CD14-positive monocyte (primary cell): ENCODE measurements at regions not wholly inside any gene's neighbourhood (a gene's known extent, or its start where the extent isn't known, plus 50 kb on each side); places are given as distances from the start of the nearest gene placed in this dataset.

Experiments
- DNase-seq, 3 donors: peaks; one replicate each; pipeline ENCODE4 v3.0.0-alpha.2; 2011 to 2022
- H2AFZ ChIP-seq: 2 replicates; pipeline ENCODE4 v1.6.0; 2012; ENCODE audit warnings: mild to moderate bottlenecking, low read depth, low read length, inconsistent platforms; ENCODE audit not compliant: insufficient read depth, poor library complexity, severe bottlenecking
- H3K27ac ChIP-seq, 2 donors: 1 replicate in 1 of 2; 2 replicates in 1 of 2; pipeline ENCODE4 v1.5.1; 2012 to 2013; ENCODE audit warnings: low read length in 2 of 2, control low read depth in 1 of 2, inconsistent platforms in 1 of 2, low read depth in 1 of 2, mild to moderate bottlenecking in 1 of 2
- H3K27me3 ChIP-seq, 2 donors: one replicate each; pipeline versions ENCODE4 v1.6.0 to v1.6.1; 2011 to 2013; ENCODE audit warnings: low read length in 2 of 2; ENCODE audit not compliant: control insufficient read depth in 2 of 2, insufficient read depth in 2 of 2
- H3K36me3 ChIP-seq, 2 donors: replicated peaks in 1 of 2; 1 replicate in 1 of 2; 2 replicates in 1 of 2; pipeline versions ENCODE4 v1.5.1 to v1.6.1; 2012 to 2013; ENCODE audit warnings: low read length in 2 of 2, control low read depth in 1 of 2, inconsistent platforms in 1 of 2, mild to moderate bottlenecking in 1 of 2; ENCODE audit not compliant: insufficient read depth in 2 of 2, control insufficient read depth in 1 of 2
- H3K4me1 ChIP-seq, 2 donors: 1 replicate in 1 of 2; 2 replicates in 1 of 2; pipeline versions ENCODE4 v1.5.1 to v1.6.1; 2012 to 2013; ENCODE audit warnings: low read length in 2 of 2, control low read depth in 1 of 2, inconsistent platforms in 1 of 2, mild to moderate bottlenecking in 1 of 2, moderate library complexity in 1 of 2; ENCODE audit not compliant: insufficient read depth in 2 of 2, control insufficient read depth in 1 of 2
- H3K4me2 ChIP-seq: replicated peaks from 2 replicates; pipeline ENCODE3; 2012; ENCODE audit warnings: low read length, moderate library complexity, mild to moderate bottlenecking; ENCODE audit not compliant: poor library complexity, severe bottlenecking; ENCODE audit errors: extremely low read depth
- H3K4me3 ChIP-seq, 3 experiments: fragments of 200-600 bp in 1 of 3; sonication (generic) in 1 of 3; replicated peaks in 1 of 3; 1 replicate in 2 of 3; 2 replicates in 1 of 3; pipeline ENCODE4 v1.5.1; 2011 to 2013; ENCODE audit warnings: low read length in 3 of 3, mild to moderate bottlenecking in 3 of 3, control low read depth in 2 of 3, low read depth in 2 of 3, inconsistent platforms in 1 of 3, moderate library complexity in 1 of 3
- H3K79me2 ChIP-seq: 2 replicates; pipeline ENCODE4 v1.6.0; 2012; ENCODE audit warnings: mild to moderate bottlenecking, control low read depth, inconsistent platforms, low read length, moderate library complexity; ENCODE audit not compliant: insufficient read depth
- H3K9ac ChIP-seq: 2 replicates; pipeline ENCODE4 v1.6.0; 2017; ENCODE audit warnings: low read length, mild to moderate bottlenecking; ENCODE audit not compliant: insufficient read depth, poor library complexity, severe bottlenecking
- H3K9me3 ChIP-seq, 2 donors: replicated peaks in 1 of 2; 1 replicate in 1 of 2; 2 replicates in 1 of 2; pipeline versions ENCODE4 v1.5.1 to v1.6.1; 2012 to 2013; ENCODE audit warnings: low read length in 2 of 2, control low read depth in 1 of 2; ENCODE audit not compliant: control insufficient read depth in 1 of 2, insufficient read depth in 1 of 2
- H4K20me1 ChIP-seq: 2 replicates; pipeline ENCODE4 v1.6.0; 2012; ENCODE audit warnings: mild to moderate bottlenecking, low read length, control low read depth, moderate library complexity; ENCODE audit not compliant: insufficient read depth
- H3K27ac Mint-ChIP-seq, 7 donors: one replicate each; pipeline ENCODE4 v1.8.0; 2020; ENCODE audit warnings: mild to moderate bottlenecking in 7 of 7, mixed read lengths in 7 of 7, moderate library complexity in 6 of 7, inconsistent platforms in 2 of 7
- H3K27me3 Mint-ChIP-seq, 3 donors: one replicate each; pipeline ENCODE4 v1.8.0; 2021 to 2022; ENCODE audit warnings: low read depth in 3 of 3, mild to moderate bottlenecking in 3 of 3, mixed read lengths in 3 of 3, moderate library complexity in 3 of 3, inconsistent platforms in 1 of 3
- H3K36me3 Mint-ChIP-seq, 2 donors: one replicate each; pipeline ENCODE4 v1.8.0; 2020; ENCODE audit warnings: mixed read lengths in 2 of 2, inconsistent platforms in 1 of 2, mild to moderate bottlenecking in 1 of 2
- H3K4me1 Mint-ChIP-seq: one replicate; pipeline ENCODE4 v1.8.0; 2020; ENCODE audit warnings: mild to moderate bottlenecking, mixed read lengths
- H3K4me3 Mint-ChIP-seq, 2 donors: one replicate each; pipeline ENCODE4 v1.8.0; 2020; ENCODE audit warnings: mild to moderate bottlenecking in 2 of 2, mixed read lengths in 2 of 2, moderate library complexity in 1 of 2
- H3K9me3 Mint-ChIP-seq, 7 donors: one replicate each; pipeline ENCODE4 v1.8.0; 2020 to 2022; ENCODE audit warnings: mixed read lengths in 7 of 7, mild to moderate bottlenecking in 6 of 7, moderate library complexity in 6 of 7, inconsistent platforms in 2 of 7
- CTCF ChIP-seq: fragments of 200-600 bp; IDR thresholded peaks from one replicate; pipeline ENCODE4 v1.8.0; 2022; ENCODE audit warnings: antibody characterized with exemption, mild to moderate bottlenecking
- WGBS: methylation state at CpG from one replicate; pipeline ENCODE4 v1.1.5; 2013; ENCODE audit warnings: missing lambda C conversion rate; ENCODE audit not compliant: insufficient coverage; 5-methylcytosine and 5-hydroxymethylcytosine counted together
- intact Hi-C, 2 donors: fragments of 100-400 bp; cut with micrococcal nuclease; formaldehyde crosslinking; loops; one replicate each; pipeline versions ENCODE4 v1.15.0 to v1.15.1; 2023

GRCh38 chr10:121296378-121296777 is 301.9 kb downstream of the FGFR2 start:
- no peak for TF ChIP-seq CTCF
- no peaks in the 10 kb centered on the region for H3K36me3 ChIP-seq
- no peaks in the 10 kb centered on the region for H3K4me1 ChIP-seq
- no peaks in the 10 kb centered on the region for H3K4me1 Mint-ChIP-seq
- whole genome bisulfite sequencing, result no CpG with 5 or more reads among the region's 2 CpGs
- H3K4me3 ChIP-seq, result no peak overlapping the region
- no peak overlapping the region for H3K9ac ChIP-seq
- H3K9me3 ChIP-seq, result no peaks in the 10 kb centered on the region
- H3K27ac ChIP-seq, result no peak overlapping the region
- peaks cover 0 to 3% (median 1%) of the 10 kb centered on the region in 7 donors for H3K9me3 Mint-ChIP-seq
- no peaks in the 10 kb centered on the region for H3K27me3 ChIP-seq
- peaks cover 1 to 7% (median 3%) of the 10 kb centered on the region in 3 donors for H3K27me3 Mint-ChIP-seq
- no peak overlapping the region for H3K4me2 ChIP-seq
- no peak overlapping the region for H3K4me3 Mint-ChIP-seq
- H3K79me2 ChIP-seq, result no peaks in the 10 kb centered on the region
- DNase-seq, result no peak
- no peak overlapping the region for H2AFZ ChIP-seq
- intact Hi-C loops, result no loop called here
- H4K20me1 ChIP-seq, result no peaks in the 10 kb centered on the region
- no peak overlapping the region for H3K27ac Mint-ChIP-seq
- no peaks in the 10 kb centered on the region for H3K36me3 Mint-ChIP-seq

- H4K20me1 ChIP-seq, result no peaks in the 10 kb centered on the region
- Mint-ChIP-seq H3K4me1 (no peaks in the 10 kb centered on the region), H3K9me3 (peaks cover 0 to 3% (median 1%) of the 10 kb centered on the region in 7 donors), H3K27me3 (peaks cover 1 to 5% (median 1%) of the 10 kb centered on the region in 3 donors), H3K36me3 (no peaks in the 10 kb centered on the region), H3K27ac (peak overlapping the region in 1 of 7 donors; percentile 50), H3K4me3 (no peak overlapping the region)
- no peak overlapping the region for H3K4me3 ChIP-seq
- H3K27ac ChIP-seq, result no peak overlapping the region
- H3K9me3 ChIP-seq, result no peaks in the 10 kb centered on the region
- no peak overlapping the region for H3K9ac ChIP-seq
- intact Hi-C loops, result no loop called here
- no peaks in the 10 kb centered on the region for H3K27me3 ChIP-seq
- H3K4me1 ChIP-seq, result no peaks in the 10 kb centered on the region
- DNase-seq, result no peak
- WGBS, result 67% methylated on average over 1 of the region's 2 CpGs
- no peak overlapping the region for H2AFZ ChIP-seq
- no peak for TF ChIP-seq CTCF
- H3K4me2 ChIP-seq, result no peak overlapping the region
- no peaks in the 10 kb centered on the region for H3K79me2 ChIP-seq
- H3K36me3 ChIP-seq, result no peaks in the 10 kb centered on the region
These were observed 301.2 kb downstream of the FGFR2 start for GRCh38 chr10:121296881-121297585.
